HCT116 (cell line): ENCODE measurements at regions not wholly inside any gene's neighbourhood (a gene's known extent, or its start where the extent isn't known, plus 50 kb on each side); places are given as distances from the start of the nearest gene placed in this dataset.

Experiments
- ATAC-seq: fragments of 200-7000 bp; cut with Tn5 transposase; 2 replicates; pipeline ENCODE4 v1.9.1; 2020; ENCODE audit warnings: mild to moderate bottlenecking, moderate library complexity
- BruUV-seq: library from RNA; stranded (reverse); fragments of 400-500 nt; replicated peaks from 2 replicates; lab custom pipeline; 2021; lab: Mats Ljungman, UMichigan
- CTCF ChIA-PET: fragments of 300-600 bp; sonication (Branson Sonifier 250); formaldehyde crosslinking; loops from one replicate; lab custom pipeline; 2021; ENCODE audit warnings: antibody characterized with exemption; lab: Charles Lee
- POLR2A ChIA-PET: fragments of 300-600, 350-600 bp; sonication (Branson Sonifier 250); formaldehyde crosslinking; loops from one replicate; lab custom pipeline; 2021; ENCODE audit warnings: antibody characterized with exemption; lab: Charles Lee
- RAD21 ChIA-PET, 2 experiments: fragments of 300-600 bp; sonication (Branson Sonifier 250); formaldehyde crosslinking; loops; one replicate each; lab custom pipeline; 2023; ENCODE audit warnings: low total read pairs in 2 of 2; ENCODE audit not compliant: uncharacterized antibody in 2 of 2, unreplicated experiment in 2 of 2, low non-redundant PET in 1 of 2; lab: Charles Lee
- DNase-seq: peaks from one replicate; pipeline ENCODE4 v3.0.0-alpha.2; 2010; ENCODE audit warnings: low read depth, low spot score
- H2AFZ ChIP-seq: fragments of 200-600 bp; shearing (Covaris generic), sonication (generic); 2 replicates; pipeline ENCODE4 v1.6.1; 2017; ENCODE audit warnings: low read depth, mixed run types, mixed read lengths, antibody characterized with exemption, low read length; ENCODE audit not compliant: poor library complexity, severe bottlenecking
- H3K27ac ChIP-seq: 2 replicates; pipeline ENCODE4 v1.5.1; 2012; ENCODE audit warnings: low read depth, low read length
- H3K27me3 ChIP-seq: fragments of 200-600 bp; sonication (generic); 2 replicates; pipeline ENCODE4 v1.6.1; 2016; ENCODE audit warnings: mixed run types, low read length, mixed read lengths; ENCODE audit not compliant: insufficient read depth
- H3K36me3 ChIP-seq, 2 experiments: fragments of 200-500 bp in 1 of 2; fragments of 200-600 bp in 1 of 2; sonication (Bioruptor generic) in 1 of 2; sonication (generic) in 1 of 2; 2 replicates each; pipeline versions ENCODE4 v1.5.1 to v1.6.1; 2014 to 2016; ENCODE audit warnings: low read length in 2 of 2, inconsistent platforms in 1 of 2, mixed read lengths in 1 of 2, mixed run types in 1 of 2; ENCODE audit not compliant: insufficient read depth in 2 of 2, control insufficient read depth in 1 of 2
- H3K4me1 ChIP-seq, 2 experiments: fragments of 200-600 bp in 1 of 2; sonication (generic) in 1 of 2; 2 replicates each; pipeline versions ENCODE4 v1.5.1 to v1.6.1; 2012 to 2017; ENCODE audit warnings: low read length in 2 of 2, inconsistent platforms in 1 of 2, mild to moderate bottlenecking in 1 of 2, mixed read lengths in 1 of 2, mixed run types in 1 of 2, moderate library complexity in 1 of 2; ENCODE audit not compliant: insufficient read depth in 2 of 2, control insufficient read depth in 1 of 2
- H3K4me2 ChIP-seq: fragments of 200-600 bp; sonication (generic); 2 replicates; pipeline ENCODE4 v1.6.1; 2017; ENCODE audit warnings: mixed run types, low read length, mixed read lengths
- H3K4me3 ChIP-seq, 2 experiments: fragments of 200-600 bp in 1 of 2; sonication (generic) in 1 of 2; replicated peaks in 1 of 2; 2 replicates each; pipeline ENCODE4 v1.5.1; 2011 to 2016; ENCODE audit warnings: low read length in 2 of 2, control low read depth in 1 of 2, low read depth in 1 of 2, mild to moderate bottlenecking in 1 of 2, mixed read lengths in 1 of 2, mixed run types in 1 of 2
- H3K79me2 ChIP-seq: fragments of 200-600 bp; sonication (generic); 2 replicates; pipeline ENCODE4 v1.6.1; 2017; ENCODE audit warnings: mild to moderate bottlenecking, mixed run types, low read length, moderate library complexity, mixed read lengths; ENCODE audit not compliant: insufficient read depth
- H3K9ac ChIP-seq: fragments of 200-600 bp; sonication (generic); 2 replicates; pipeline ENCODE4 v1.6.1; 2016; ENCODE audit warnings: low read length, mixed read lengths
- H3K9me2 ChIP-seq: fragments of 200-600 bp; sonication (generic), shearing (Covaris generic); 2 replicates; pipeline ENCODE4 v1.6.1; 2017; ENCODE audit warnings: mixed run types, mild to moderate bottlenecking, moderate library complexity; ENCODE audit not compliant: insufficient read depth
- H3K9me3 ChIP-seq, 2 experiments: fragments of 200-500 bp in 1 of 2; fragments of 200-600 bp in 1 of 2; sonication (Bioruptor generic) in 1 of 2; sonication (generic) in 1 of 2; 2 replicates each; pipeline ENCODE4 v1.6.1; 2014 to 2017; ENCODE audit warnings: low read length in 2 of 2, mixed read lengths in 2 of 2, inconsistent platforms in 1 of 2, low read depth in 1 of 2, mild to moderate bottlenecking in 1 of 2, mixed run types in 1 of 2, moderate library complexity in 1 of 2; ENCODE audit not compliant: control insufficient read depth in 1 of 2, insufficient read depth in 1 of 2
- H4K20me1 ChIP-seq: fragments of 200-600 bp; sonication (generic), shearing (Covaris generic); 2 replicates; pipeline ENCODE4 v1.6.1; 2017; ENCODE audit warnings: mixed run types, mild to moderate bottlenecking, moderate library complexity; ENCODE audit not compliant: insufficient read depth
- ATF3 ChIP-seq: IDR thresholded peaks from 2 replicates; pipeline ENCODE4 v1.6.1; 2012
- CBX3 ChIP-seq: IDR thresholded peaks from 2 replicates; pipeline ENCODE4 v1.6.1; 2012; ENCODE audit warnings: low read depth
- EGR1 ChIP-seq: IDR thresholded peaks from 2 replicates; pipeline ENCODE4 v1.6.1; 2012; ENCODE audit warnings: low read depth
- ELF1 ChIP-seq: IDR thresholded peaks from 2 replicates; pipeline ENCODE4 v1.6.1; 2012; ENCODE audit warnings: low read depth, borderline replicate concordance
- EZH2phosphoT487 ChIP-seq: fragments of 200-600 bp; IDR thresholded peaks from 2 replicates; pipeline ENCODE4 v1.6.1; 2018; ENCODE audit warnings: antibody characterized with exemption, borderline replicate concordance
- MAX ChIP-seq: IDR thresholded peaks from 2 replicates; pipeline ENCODE4 v1.6.1; 2012
- POLR2AphosphoS5 ChIP-seq: IDR thresholded peaks from 2 replicates; pipeline ENCODE4 v1.6.1; 2011; ENCODE audit warnings: mild to moderate bottlenecking, low read depth, low read length, moderate library complexity
- RAD21 ChIP-seq: IDR thresholded peaks from 2 replicates; pipeline ENCODE4 v1.6.1; 2012; ENCODE audit warnings: low read depth, mild to moderate bottlenecking
- SIN3A ChIP-seq: IDR thresholded peaks from 2 replicates; pipeline ENCODE4 v1.6.1; 2012; ENCODE audit warnings: low read depth
- TCF7L2 ChIP-seq: IDR thresholded peaks from 2 replicates; pipeline ENCODE4 v1.7.0; 2011; ENCODE audit warnings: borderline replicate concordance, inconsistent platforms; ENCODE audit not compliant: insufficient read depth, insufficient read length; ENCODE audit errors: extremely low read depth
- ZFX ChIP-seq: fragments of 450-650 bp; IDR thresholded peaks from 2 replicates; pipeline ENCODE4 v1.6.1; 2017
- ZNF274 ChIP-seq: fragments of 200-500 bp; sonication (Bioruptor generic); IDR thresholded peaks from 2 replicates; pipeline ENCODE4 v1.6.1; 2014; ENCODE audit warnings: mild to moderate bottlenecking, low read depth, low read length, inconsistent platforms
- intact Hi-C: fragments of 100-400 bp; cut with micrococcal nuclease; formaldehyde crosslinking; loops from 2 replicates; pipeline ENCODE4 v1.10.0; 2022

- no TSS peak for BruUV-seq
- no peaks in the 10 kb centered on the region for H4K20me1 ChIP-seq
- H3K9me2 ChIP-seq: no peaks in the 10 kb centered on the region
- ATAC-seq (no peak), DNase-seq (no peak)
- TF ChIP-seq POLR2AphosphoS5 (no peak), CBX3 (no peak), EZH2phosphoT487 (no peak)
- RAD21 ChIA-PET: no interaction called here
- no peak overlapping the region for H3K9ac ChIP-seq
- no peaks in the 10 kb centered on the region for H3K36me3 ChIP-seq
- no peak overlapping the region for H2AFZ ChIP-seq
- POLR2A ChIA-PET: no interaction called here
- H3K27ac ChIP-seq: no peak overlapping the region
- H3K4me3 ChIP-seq: no peak overlapping the region
- no peaks in the 10 kb centered on the region for H3K27me3 ChIP-seq
- CTCF ChIA-PET: no interaction called here
- H3K79me2 ChIP-seq: no peaks in the 10 kb centered on the region
- intact Hi-C loops: no loop called here
- H3K4me1 ChIP-seq: no peaks in the 10 kb centered on the region
- H3K4me2 ChIP-seq: no peak overlapping the region
- H3K9me3 ChIP-seq: no peaks in the 10 kb centered on the region
Observed at GRCh38 chr2:157076526-157077161, 180.9 kb upstream of the GALNT5 start.

GRCh38 chr2:157077753-157078350 is 179.7 kb upstream of the GALNT5 start:
- Histone ChIP-seq H3K9me2 (no peaks in the 10 kb centered on the region), H2AFZ (peak overlapping the region; percentile 32), H3K4me2 (no peak overlapping the region), H3K27me3 (no peaks in the 10 kb centered on the region), H4K20me1 (no peaks in the 10 kb centered on the region), H3K79me2 (no peaks in the 10 kb centered on the region), H3K27ac (no peak overlapping the region), H3K9ac (no peak overlapping the region), H3K4me3 (no peak overlapping the region), H3K4me1 (no peaks in the 10 kb centered on the region), H3K36me3 (no peaks in the 10 kb centered on the region), H3K9me3 (no peaks in the 10 kb centered on the region)
- DNase-seq (no peak), ATAC-seq (no peak)
- BruUV-seq: no TSS peak
- CTCF ChIA-PET: no interaction called here
- RAD21 ChIA-PET: no interaction called here
- TF ChIP-seq SIN3A (no peak), ELF1 (no peak), MAX (no peak), ZFX (no peak), TCF7L2 (no peak), EGR1 (no peak), ZNF274 (no peak), ATF3 (no peak), RAD21 (no peak)
- POLR2A ChIA-PET: no interaction called here
- intact Hi-C loops: no loop called here
